HG03457 (cell line): ENCODE measurements at regions not wholly inside any gene's neighbourhood (a gene's known extent, or its start where the extent isn't known, plus 50 kb on each side); places are given as distances from the start of the nearest gene placed in this dataset.
A peak's percentile ranks its signal among the peaks of the same experiment; 100 is the strongest.
"Not testable (repeated sequence)": the region's sequence is repeated elsewhere in the genome, so short reads cannot be mapped to it uniquely, and the experiment has no call there.

Experiments
- ATAC-seq: cut with Tn5 transposase; IDR thresholded peaks from one replicate; pipeline ENCODE4 v1.9.1; 2021; ENCODE audit warnings: moderate number of reproducible peaks; ENCODE audit not compliant: unreplicated experiment

DNA sequence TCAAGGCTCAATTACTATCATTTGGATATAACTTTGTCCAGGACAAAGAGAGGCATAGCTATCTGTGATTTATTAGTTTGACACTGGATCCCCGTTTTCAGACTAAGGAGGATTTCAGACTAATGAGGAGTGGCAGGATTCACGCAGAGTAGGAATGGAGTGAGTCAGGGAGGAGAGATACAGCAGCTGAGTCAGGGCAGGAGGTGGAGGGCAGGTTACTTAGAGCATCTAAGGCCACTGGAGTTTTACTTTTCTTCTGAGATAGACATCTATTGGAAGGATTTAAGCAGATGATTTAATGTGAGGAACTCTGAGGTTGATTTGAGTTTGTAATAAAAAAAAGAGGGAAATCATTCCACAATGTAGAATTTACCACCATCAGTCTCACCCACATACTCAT, 110.6 kb downstream of the RPIA start:
- not testable (repeated sequence) for ATAC-seq

DNA sequence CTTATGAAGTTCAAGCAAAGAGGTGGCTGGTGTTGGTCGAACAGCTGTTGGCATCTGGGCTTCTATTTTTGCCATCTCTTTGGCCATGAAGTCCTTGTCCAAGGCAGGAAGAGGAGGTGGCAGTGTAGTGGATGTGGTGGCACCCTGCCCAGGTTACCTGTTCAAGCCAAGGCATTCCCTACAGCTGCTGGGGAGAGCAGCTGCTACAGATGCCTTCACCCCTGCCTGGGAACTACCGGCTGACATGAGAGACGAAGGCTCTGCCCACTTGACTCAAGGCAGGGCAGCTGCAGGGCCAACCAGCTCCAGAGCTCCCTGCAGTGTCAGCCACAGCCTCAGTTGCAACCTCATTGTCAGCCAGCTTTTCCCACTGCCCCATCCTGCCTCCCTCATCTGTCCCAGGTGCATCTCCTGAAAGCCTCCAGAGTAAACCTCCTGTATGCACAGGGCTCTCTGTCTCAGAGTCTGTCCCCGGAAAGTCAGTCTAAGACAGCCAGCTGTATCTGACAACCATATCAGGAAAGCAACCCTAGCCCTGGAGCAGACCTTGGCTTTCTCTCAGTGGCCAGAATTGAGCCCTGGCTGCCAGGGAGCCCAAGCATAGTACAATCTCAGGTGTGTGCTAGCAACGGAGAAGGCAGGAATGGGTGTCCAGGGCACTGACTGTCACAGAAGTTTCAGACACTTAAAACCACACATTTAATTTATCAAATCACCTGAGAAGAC, 115.9 kb downstream of the RPIA start:
- ATAC-seq = no peak

DNA sequence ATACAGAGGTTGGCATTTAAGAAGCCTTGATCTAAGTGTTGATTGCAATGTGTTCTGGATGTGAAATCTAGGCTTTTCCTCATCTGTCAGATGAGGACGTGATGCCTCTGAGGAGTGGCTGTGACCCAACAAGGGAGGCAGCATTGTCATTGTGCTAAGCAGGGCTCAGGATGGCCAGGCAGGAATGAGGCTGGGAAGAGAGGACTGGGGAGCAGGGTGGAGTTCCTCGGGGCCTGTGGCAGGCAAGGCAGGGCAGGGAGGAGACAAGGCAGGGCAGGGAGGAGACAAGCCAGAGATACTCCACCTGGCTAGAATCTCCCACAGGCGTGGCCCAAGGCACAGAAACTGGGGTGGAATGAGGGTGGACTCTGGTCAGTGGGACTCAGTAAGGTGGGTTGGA, 116.6 kb downstream of the RPIA start:
- ATAC-seq = no peak

DNA sequence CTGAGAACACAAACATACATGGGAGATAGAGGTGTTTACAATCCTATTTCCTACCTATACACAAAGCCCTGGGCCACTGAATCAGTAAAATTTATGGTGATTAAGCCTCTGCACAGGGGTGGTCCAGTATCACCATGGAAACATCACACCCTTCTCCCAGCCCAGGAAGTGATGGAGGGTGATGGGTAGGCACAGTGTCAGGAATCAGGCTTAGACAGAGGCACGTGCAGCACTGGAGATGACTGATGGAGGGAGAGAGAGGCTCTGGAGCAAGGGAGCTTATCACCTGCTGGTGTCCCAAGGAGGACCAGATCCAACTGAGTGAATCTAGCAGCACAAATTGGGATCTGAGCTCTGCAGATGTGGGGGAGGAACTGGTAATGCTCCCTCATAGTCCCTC, 117.2 kb downstream of the RPIA start:
- no peak for ATAC-seq

DNA sequence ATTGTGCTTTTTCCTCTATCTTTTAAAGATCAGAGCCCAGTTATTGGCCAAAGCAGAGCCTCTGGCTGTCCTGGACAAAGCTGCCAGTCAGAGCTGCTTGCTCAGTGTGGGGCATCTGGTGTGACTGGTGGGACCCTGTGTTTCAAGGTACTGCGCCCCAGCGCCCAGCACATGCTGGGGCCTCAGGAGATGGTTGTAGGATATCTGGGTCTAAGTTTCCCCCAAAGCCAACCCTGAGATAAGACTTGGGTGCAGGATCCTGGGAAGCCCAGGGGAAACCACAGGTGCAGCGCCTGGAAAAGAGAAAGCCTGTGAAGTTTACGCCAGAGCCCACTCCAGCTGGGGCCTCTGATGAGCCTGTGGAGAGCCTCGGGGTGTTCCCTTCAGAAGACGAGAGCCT, 117.7 kb downstream of the RPIA start:
- no peak for ATAC-seq

DNA sequence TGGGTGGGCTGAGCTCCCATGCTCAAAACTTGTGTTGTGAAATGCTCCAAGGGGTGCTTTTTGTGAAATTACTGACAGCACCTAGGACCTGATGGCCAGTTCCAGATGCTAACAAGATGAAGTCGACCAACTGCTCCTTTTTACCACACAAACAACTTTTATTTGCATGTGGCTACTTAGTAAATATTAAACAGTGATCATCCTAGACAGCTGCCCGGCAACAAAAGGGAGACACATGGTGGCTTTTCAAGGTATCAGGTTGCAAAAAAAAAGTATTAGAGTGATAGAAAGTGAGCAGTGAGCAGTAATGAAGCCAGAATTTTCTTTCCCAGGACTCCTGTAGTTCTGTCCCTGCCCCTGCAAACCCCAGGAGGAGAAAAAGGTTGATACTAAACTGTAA, 118.5 kb downstream of the RPIA start:
- ATAC-seq = peak; percentile 65

DNA sequence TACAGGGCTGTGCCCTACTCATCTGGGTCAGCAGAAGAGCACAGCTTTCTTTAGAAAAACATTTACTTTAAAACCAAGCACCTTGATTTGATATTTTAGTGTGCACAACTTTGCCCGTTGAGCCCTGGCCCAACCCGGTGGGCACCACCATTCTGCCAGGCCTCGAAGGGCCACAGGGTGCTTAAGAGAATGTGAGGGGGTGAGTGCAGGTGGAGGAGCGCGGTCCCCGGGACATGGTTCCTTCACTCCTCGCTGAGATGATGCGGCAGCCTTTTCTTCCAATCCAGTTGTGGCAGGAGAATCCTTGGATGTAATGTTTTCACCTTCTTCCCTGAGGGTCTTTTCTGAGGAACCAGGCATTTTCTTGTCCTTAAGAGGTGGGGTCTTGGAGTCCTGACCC, 119.0 kb downstream of the RPIA start:
- ATAC-seq = no peak

DNA sequence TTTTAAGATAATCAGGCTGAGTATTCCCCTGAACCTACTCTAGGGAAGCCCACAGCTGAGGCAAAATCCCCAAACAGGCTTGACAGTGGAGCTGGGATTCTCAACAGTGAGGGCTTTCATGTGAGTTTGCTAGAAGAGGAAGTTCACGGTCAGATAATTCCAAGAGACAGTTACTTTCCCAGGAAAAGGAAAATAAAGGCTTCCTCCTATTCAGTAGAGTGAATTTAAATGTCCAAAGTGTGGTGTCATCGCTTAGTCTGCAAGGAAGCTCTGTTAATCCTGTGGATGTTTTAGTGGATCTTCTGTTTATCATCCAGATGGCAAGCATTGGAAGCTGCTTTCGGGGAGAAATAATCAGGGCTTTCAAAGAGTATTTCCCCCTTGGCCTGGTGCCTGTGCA, 119.8 kb downstream of the RPIA start:
- no peak for ATAC-seq

DNA sequence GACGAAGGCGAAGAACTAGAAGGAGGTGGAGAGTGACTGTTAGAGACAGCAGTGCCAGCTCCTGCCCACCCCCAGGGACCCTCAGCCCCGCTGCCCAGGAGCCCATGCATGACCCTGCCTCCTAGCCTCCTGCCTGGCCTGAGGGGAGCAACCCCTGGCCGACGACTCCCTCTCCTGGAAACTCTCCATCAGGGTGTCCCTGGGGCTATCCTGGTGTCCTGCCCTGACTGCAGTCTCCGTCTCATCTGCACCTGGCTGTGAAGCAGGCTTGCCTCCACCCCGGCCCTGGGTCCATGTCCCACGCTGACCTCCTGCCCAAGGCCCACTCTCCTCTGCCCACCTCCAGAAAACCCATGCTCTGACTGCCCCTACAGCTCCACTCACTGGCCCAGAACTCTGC, 120.2 kb downstream of the RPIA start:
- ATAC-seq = no peak

DNA sequence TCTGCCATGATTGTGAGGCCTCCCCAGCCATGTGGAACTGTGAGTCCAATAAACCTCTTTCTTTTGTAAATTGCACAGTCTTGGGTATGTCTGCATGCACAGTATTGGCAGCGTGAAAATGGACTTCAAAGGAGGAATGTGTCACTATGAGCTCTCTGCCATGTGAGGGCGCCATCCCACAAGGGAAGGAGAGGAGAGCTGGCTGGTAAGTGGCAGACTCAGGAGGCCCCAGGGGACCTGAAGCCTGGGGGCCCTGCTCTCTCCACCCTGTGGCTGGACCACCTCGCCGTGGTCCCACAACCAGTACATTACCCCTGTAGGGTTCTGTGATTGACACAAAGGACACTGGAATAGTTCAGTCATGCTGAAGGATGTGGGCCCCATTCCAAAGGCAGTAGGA, 122.1 kb downstream of the RPIA start:
- no peak for ATAC-seq

DNA sequence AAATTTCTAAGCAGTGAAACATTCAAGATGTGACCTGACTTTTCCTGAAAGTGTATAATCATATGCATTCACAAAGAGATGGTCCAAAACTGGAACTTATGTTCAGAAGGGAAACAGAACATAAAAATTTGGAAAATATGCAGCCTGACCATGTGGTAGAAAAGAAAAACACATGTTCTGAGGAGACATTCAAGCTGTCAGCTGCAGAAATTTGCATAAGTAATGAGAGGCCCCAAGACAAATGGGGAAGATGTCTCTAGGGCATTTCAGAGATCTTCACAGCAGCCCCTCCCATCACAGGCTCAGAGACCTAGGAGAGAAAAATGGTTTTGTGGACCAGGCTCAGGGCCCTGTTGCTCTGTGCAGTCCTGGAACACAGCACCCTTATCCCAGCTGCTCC, 123.8 kb downstream of the RPIA start:
- ATAC-seq = no peak

DNA sequence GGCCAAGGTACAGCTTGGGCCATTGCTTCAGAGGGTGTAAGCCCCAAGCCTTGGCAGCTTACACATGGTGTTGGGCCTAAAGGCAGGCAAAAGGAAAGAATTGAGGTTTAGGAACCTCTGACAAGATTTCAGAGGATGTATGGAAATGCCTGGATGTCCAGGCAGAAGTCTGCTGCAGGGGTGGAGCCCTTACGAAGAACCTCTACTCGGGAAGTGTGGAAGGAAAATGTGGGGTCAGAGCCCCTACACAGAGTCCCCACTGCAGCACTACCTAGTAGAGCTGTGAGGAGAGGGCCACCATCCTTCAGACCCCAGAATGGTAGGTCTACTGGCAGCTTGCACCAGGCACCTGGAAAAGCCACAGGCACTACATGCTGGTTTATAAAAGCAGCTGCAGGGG, 124.2 kb downstream of the RPIA start:
- ATAC-seq = no peak

DNA sequence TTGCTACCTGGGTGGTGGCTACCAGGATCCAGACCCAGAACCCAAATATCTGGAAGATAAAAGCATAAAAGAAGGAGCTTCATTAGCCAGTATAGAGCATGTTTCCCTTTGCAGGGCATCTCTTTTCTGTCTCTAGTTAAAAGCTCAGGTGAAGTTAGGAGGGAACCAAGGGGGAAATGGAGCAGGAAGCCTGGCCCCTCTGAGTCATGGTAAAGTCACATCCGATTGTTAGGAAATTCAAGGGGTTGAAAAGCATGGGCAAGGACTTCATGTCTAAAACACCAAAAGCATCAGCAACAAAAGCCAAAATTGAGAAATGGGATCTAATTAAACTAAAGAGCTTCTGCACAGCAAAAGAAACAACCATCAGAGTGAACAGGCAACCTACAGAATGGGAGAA, 126.9 kb downstream of the RPIA start:
- no peak for ATAC-seq

DNA sequence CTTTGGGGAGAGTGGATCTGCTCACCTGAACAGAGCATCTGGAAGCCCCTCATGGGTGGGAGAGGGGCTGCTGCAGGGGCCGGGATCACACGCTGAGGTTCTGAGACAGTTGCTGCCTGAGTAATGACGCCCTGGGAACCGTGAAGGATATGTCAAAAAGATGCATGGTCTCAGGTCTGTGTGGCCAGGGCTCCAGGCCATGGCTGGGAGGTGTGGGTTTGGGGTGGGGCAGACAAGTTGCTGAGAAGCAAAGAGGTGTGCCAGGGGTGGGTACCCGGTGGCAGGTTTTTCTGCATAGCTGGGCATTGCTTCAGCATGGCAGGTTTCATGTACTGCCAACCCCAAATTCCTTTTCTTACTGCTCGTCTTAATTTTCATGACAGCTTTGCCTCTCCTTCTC, 133.5 kb downstream of the RPIA start:
- ATAC-seq = no peak

DNA sequence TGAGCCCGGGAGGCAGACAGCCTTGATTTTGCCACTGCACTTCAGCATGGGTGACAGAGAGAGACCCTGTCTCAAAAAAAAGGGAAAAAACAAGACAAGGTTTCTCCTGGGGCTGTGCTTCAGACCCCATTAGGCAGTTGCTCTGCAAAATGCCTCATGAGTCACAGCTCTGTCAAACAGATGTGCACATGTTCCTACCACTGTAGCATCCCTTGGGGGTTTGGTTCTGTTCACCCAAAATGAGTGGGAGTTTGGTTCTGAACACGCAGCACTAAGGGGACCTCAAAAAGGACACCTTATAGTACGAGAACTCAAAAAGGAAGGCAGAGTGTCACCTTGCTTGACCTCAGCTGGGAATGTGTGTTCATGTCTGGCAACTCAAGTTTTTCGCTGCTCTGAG, 134.9 kb downstream of the RPIA start:
- no peak for ATAC-seq

DNA sequence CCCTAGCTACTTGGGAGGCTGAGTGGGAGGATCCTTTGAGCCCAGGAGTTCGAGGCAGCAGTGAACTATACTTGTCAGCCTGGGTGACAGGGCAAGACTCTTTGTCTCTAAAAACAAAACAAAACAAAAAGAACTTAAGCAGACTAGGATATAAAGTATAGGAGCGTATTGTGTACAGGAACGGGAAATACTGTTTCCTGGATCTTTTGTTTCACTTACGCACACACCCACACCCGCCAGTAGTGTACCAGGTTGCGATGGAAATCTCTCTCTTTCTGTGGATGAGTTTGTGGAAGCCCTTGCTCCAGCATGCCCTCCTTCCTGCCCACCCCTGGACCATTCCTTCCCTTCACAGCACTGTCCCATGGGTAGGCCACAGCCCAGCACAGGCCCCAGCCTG, 136.3 kb downstream of the RPIA start:
- no peak for ATAC-seq

DNA sequence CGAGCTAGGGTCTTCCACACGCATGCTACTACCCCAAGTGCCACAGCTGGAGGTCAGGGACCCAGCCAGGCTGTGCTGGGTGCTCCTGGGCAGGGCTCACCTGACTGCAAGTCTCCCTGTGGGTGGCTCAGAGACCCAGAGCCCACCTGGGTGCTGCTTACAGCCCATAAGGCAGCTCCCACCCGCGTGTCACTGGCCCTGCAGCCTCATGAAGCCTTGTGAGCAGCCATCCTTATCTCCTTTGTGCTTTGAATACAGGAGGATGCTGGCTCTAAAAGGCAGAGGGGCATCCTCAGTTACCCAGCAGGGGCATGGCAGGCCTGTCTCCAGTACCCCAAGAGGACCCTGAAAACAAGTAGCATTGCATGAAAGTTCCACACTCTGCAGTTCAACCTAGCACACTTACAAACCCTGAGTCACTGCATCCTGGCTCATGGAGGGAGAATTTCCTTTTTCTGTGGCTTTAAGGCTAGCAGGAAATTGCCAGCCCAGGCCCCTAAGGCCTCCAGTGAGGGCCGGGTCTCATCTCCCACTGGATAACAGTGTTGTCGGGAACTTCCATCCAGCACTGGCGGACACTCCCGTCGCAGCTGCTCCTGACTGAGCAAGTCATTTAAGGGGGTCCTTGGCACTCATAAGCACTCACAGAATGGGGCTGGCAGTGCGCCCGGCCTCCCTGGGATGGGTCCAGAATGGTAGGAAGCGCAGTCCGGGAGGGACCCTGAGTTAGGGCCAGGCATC, 137.1 kb downstream of the RPIA start:
- ATAC-seq = no peak

DNA sequence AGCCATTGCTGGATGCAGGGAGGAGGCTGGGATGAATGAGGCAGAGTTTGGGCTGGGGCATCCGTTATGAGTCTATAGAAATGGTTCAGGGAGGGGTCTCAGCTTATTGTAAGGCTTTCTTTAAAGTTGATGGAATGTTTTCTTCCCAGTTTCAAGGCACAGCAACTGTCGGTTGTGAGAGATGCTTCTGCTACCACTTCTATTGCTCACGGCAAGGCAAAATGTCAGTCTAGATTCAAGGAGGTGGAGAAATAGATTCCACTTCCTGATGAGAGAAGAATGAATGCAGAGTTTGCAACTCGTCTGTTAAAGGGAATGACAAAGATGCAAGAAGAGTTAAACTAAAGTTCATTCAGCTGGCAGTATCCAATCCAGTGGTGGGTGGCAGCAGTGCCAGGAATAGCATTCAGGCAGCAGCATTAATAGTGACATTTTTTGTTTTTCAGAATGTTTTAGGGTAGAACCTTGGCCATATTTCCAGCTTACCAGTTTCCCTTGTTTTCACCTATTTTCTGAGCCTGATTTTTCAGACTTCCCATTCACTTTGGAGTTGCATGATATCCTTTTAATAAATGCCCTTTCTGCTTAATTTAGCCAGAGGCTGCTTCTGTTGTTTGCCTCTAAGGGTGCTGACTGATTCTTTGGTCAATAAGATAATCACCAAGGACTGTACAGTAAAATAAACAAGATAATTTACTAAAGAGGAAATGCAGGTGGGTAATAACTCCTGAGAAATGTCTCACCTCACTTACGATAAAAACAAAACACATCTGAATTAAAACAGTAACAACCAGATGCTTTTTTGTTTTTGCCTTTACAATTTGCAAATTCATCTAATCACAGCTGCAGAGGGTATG, 138.4 kb downstream of the RPIA start:
- no peak for ATAC-seq

DNA sequence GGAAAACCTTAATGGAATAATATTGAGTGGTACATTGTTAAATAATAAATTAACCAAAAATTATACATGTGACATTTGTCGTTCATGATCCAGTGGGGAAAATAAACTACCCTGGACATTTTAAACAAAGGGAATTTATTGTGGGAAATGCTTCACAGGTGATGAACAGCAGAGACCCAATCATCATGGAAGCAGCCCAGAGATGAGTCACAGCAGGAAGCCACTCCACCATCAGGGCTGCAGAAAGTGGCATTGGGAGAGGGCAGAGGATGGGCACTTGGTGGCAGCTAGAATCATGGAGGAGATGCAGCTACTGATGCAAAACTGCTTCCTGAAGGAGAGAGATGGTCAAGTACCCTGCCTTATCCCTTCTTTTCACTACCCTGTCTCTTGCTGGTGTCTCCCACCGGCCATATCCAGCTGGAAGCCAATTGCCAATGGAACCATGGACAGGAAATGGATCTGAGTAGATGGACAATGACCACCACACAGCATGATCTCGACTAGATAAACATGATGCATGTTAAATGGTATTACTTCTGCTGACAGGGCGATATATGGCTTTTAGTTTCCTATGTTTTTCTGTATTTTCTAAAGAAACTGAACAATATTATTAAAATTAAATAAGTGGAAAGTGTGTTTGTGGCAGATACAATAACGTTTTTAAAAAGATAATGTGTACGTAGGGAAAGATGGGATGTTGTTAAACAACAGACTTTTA, 139.8 kb downstream of the RPIA start:
- ATAC-seq = no peak

DNA sequence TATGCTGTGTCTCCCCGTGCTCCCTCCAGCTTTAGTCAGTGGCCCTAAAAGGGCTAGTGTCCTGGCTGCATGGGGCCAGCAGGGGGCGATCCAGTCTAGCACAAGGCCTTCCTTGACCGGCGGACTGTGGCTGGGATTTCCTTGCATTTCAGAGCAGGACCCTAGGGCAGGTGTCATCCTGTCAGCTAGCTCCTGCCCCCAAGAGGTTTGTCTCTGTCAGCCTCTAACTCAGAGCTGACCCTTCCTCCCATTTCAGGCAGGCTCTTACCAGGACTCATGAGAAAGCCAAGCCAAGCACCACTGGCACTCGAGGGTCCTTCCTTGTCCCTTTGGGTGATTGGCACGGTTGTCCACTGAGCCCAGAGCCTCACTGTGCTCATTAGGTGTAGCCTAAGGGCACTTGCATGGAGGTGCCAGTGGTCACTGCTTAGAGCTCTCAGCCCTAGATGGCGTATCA, 140.3 kb downstream of the RPIA start:
- ATAC-seq = peak; percentile 63
